HepG2 (cell line): ENCODE measurements at regions not wholly inside any gene's neighbourhood (a gene's known extent, or its start where the extent isn't known, plus 50 kb on each side); places are given as distances from the start of the nearest gene placed in this dataset.

ENCODE experiments used
- ATAC-seq: fragments of 200-7000 bp; cut with Tn5 transposase; 3 replicates; pipeline ENCODE4 v1.9.1; 2020; ENCODE audit warnings: mild to moderate bottlenecking, moderate library complexity
- BruUV-seq: library from RNA; stranded (reverse); fragments of 400-500 nt; replicated peaks from 2 replicates; lab custom pipeline; 2021; lab: Mats Ljungman, UMichigan
- CTCF ChIA-PET: fragments of 300-600 bp; formaldehyde crosslinking; extraction: SDS; loops from one replicate; lab custom pipeline; 2021; ENCODE audit warnings: low total read pairs, inconsistent platforms, low intra/inter-chr PET ratio; lab: Yijun Ruan, JAX
- POLR2A ChIA-PET: fragments of 350-600 bp; sonication (Branson Sonifier 250); formaldehyde crosslinking; loops from one replicate; lab custom pipeline; 2020; ENCODE audit warnings: antibody characterized with exemption, inconsistent platforms; lab: Yijun Ruan, JAX
- DNase-seq: peaks from one replicate; pipeline ENCODE4 v3.0.0-alpha.2; 2015; ENCODE audit warnings: low spot score
- FAIRE-seq: peaks from 3 replicates; lab custom pipeline; 2011; peaks lifted over from hg19 to GRCh38; lab: Jason Lieb, UNC
- H2AFZ ChIP-seq: one replicate; pipeline ENCODE4 v1.6.1; 2011; ENCODE audit warnings: low read length, inconsistent platforms
- H3K27ac ChIP-seq: fragments of 300-600 bp; 3 replicates; pipeline ENCODE4 v1.8.0; 2011; ENCODE audit warnings: mixed run types, mild to moderate bottlenecking, mixed read lengths, low read length, inconsistent platforms; ENCODE audit not compliant: insufficient read depth; ENCODE audit errors: extremely low read length
- H3K27me3 ChIP-seq, 2 experiments: fragments of 200-600 bp in 1 of 2; 2 replicates in 1 of 2; 3 replicates in 1 of 2; pipeline versions ENCODE4 v1.6.0 to v1.8.0; 2011; ENCODE audit warnings: low read length in 2 of 2, mild to moderate bottlenecking in 2 of 2, moderate library complexity in 2 of 2, inconsistent platforms in 1 of 2; ENCODE audit not compliant: insufficient read depth in 2 of 2, control insufficient read depth in 1 of 2
- H3K36me3 ChIP-seq, 2 experiments: fragments of 200-600 bp in 1 of 2; replicated peaks in 1 of 2; 2 replicates in 1 of 2; 3 replicates in 1 of 2; pipeline versions ENCODE4 v1.5.1 to v1.8.0; 2011; ENCODE audit warnings: low read length in 2 of 2, inconsistent platforms in 1 of 2; ENCODE audit not compliant: insufficient read depth in 2 of 2, control insufficient read depth in 1 of 2
- H3K4me1 ChIP-seq: 2 replicates; pipeline ENCODE4 v1.5.1; 2012; ENCODE audit warnings: low read length, inconsistent platforms; ENCODE audit not compliant: insufficient read depth
- H3K4me2 ChIP-seq: 2 replicates; pipeline ENCODE4 v1.6.0; 2011; ENCODE audit warnings: low read depth, low read length, inconsistent platforms
- H3K4me3 ChIP-seq, 3 experiments: fragments of 200-600 bp in 1 of 3; sonication (generic), shearing (Covaris generic) in 1 of 3; replicated peaks in 1 of 3; 2 replicates each; pipeline ENCODE4 v1.5.1; 2011 to 2016; ENCODE audit warnings: low read length in 3 of 3, inconsistent platforms in 2 of 3, low read depth in 2 of 3, mild to moderate bottlenecking in 2 of 3, control low read depth in 1 of 3, mixed read lengths in 1 of 3; ENCODE audit not compliant: insufficient read depth in 1 of 3
- H3K79me2 ChIP-seq: one replicate; pipeline ENCODE4 v1.6.1; 2011; ENCODE audit warnings: low read length, inconsistent platforms; ENCODE audit not compliant: insufficient read depth
- H3K9ac ChIP-seq: 2 replicates; pipeline ENCODE4 v1.6.0; 2011; ENCODE audit warnings: mild to moderate bottlenecking, low read depth, low read length, inconsistent platforms; ENCODE audit not compliant: insufficient read depth
- H3K9me3 ChIP-seq: 2 replicates; pipeline ENCODE4 v1.5.1; 2012; ENCODE audit warnings: mild to moderate bottlenecking, low read length
- H4K20me1 ChIP-seq: 2 replicates; pipeline ENCODE4 v1.6.0; 2011; ENCODE audit warnings: inconsistent platforms, mild to moderate bottlenecking, low read length, moderate library complexity; ENCODE audit not compliant: insufficient read depth
- CCDC6 ChIP-seq: sonication (generic); formaldehyde crosslinking; IDR thresholded peaks from 2 replicates; pipeline ENCODE4 v1.8.1; 2022; ENCODE audit warnings: mild to moderate bottlenecking, missing genetic modification reagents, moderate library complexity
- GABPA ChIP-seq, 2 experiments: IDR thresholded peaks; 2 replicates each; pipeline ENCODE4 v1.6.1; 2011 to 2016; ENCODE audit warnings: low read depth in 2 of 2, low read length in 1 of 2, missing biosample characterization in 1 of 2, missing genetic modification characterization in 1 of 2
- ISX ChIP-seq: sonication (generic); formaldehyde crosslinking; conservative IDR thresholded peaks from 2 replicates; pipeline ENCODE4 v1.5.0; 2020; ENCODE audit warnings: missing genetic modification reagents
- KDM1A ChIP-seq: IDR thresholded peaks from 2 replicates; pipeline ENCODE4 v1.6.1; 2016; ENCODE audit warnings: missing compliant biosample characterization
- RXRB ChIP-seq: IDR thresholded peaks from 2 replicates; pipeline ENCODE4 v1.6.1; 2016; ENCODE audit warnings: borderline replicate concordance, missing genetic modification reagents, missing compliant biosample characterization
- YY1 ChIP-seq: IDR thresholded peaks from 2 replicates; pipeline ENCODE4 v1.6.1; 2011; ENCODE audit warnings: low read length, low read depth, moderate library complexity, mild to moderate bottlenecking; ENCODE audit not compliant: insufficient read depth, insufficient replicate concordance
- ZNF232 ChIP-seq: sonication (generic); formaldehyde crosslinking; IDR thresholded peaks from 2 replicates; pipeline ENCODE4 v1.4.0; 2020; ENCODE audit warnings: missing genetic modification reagents, borderline replicate concordance
- ZNF333 ChIP-seq: sonication (generic); formaldehyde crosslinking; IDR thresholded peaks from 2 replicates; pipeline ENCODE4 v1.4.0; 2020; ENCODE audit warnings: mild to moderate bottlenecking, missing genetic modification reagents, borderline replicate concordance
- ZNF543 ChIP-seq: sonication (generic); formaldehyde crosslinking; IDR thresholded peaks from 2 replicates; pipeline ENCODE4 v1.4.0; 2020; ENCODE audit warnings: mild to moderate bottlenecking, missing genetic modification reagents
- ZNF558 ChIP-seq: sonication (generic); formaldehyde crosslinking; IDR thresholded peaks from 2 replicates; pipeline ENCODE4 v1.9.0; 2022; ENCODE audit warnings: mild to moderate bottlenecking, missing genetic modification reagents, borderline replicate concordance
- ZNF572 ChIP-seq: sonication (generic); formaldehyde crosslinking; IDR thresholded peaks from 2 replicates; pipeline ENCODE4 v1.5.1; 2020; ENCODE audit warnings: mild to moderate bottlenecking, missing genetic modification reagents
- ZNF724P ChIP-seq: sonication (generic); formaldehyde crosslinking; IDR thresholded peaks from 2 replicates; pipeline ENCODE4 v1.8.0; 2022; ENCODE audit warnings: missing genetic modification reagents, borderline replicate concordance
- ZNF776 ChIP-seq: sonication (generic); formaldehyde crosslinking; IDR thresholded peaks from 2 replicates; pipeline ENCODE4 v1.4.0; 2020; ENCODE audit warnings: mild to moderate bottlenecking, missing genetic modification reagents
- ZNF816 ChIP-seq: sonication (generic); formaldehyde crosslinking; IDR thresholded peaks from 2 replicates; pipeline ENCODE4 v1.8.0; 2022; ENCODE audit warnings: missing genetic modification reagents, mild to moderate bottlenecking, borderline replicate concordance
- WGBS: methylation state at CpG from one replicate; pipeline ENCODE4 v1.1.6; 2017; ENCODE audit warnings: low lambda C conversion rate; 5-methylcytosine and 5-hydroxymethylcytosine counted together
- in situ Hi-C: cut with HindIII; loops from 2 replicates; pipeline ENCODE4 v1.10.0; 2017; ENCODE audit warnings: low pct_unique_long_range_greater_than_20kb; ENCODE audit not compliant: extremely low pct_ligation_motif_present
- intact Hi-C: fragments of 100-400 bp; cut with micrococcal nuclease; formaldehyde crosslinking; loops from one replicate; pipeline ENCODE4 v1.10.0; 2022; ENCODE audit not compliant: unreplicated experiment
- TF ChIP-seq, protein P1 (sequence below): sonication (generic); formaldehyde crosslinking; IDR thresholded peaks from 2 replicates; pipeline ENCODE4 v1.8.0; 2022; ENCODE audit warnings: mild to moderate bottlenecking, missing genetic modification reagents; ENCODE audit not compliant: insufficient replicate concordance
- TF ChIP-seq, protein P2 (sequence below): sonication (generic); formaldehyde crosslinking; IDR thresholded peaks from 2 replicates; pipeline ENCODE4 v1.5.0; 2020; ENCODE audit warnings: mild to moderate bottlenecking, low read depth, missing genetic modification reagents, borderline replicate concordance
- TF ChIP-seq, protein P3 (sequence below): conservative IDR thresholded peaks from 2 replicates; pipeline ENCODE4 v1.6.1; 2018; ENCODE audit warnings: missing genetic modification reagents
- TF ChIP-seq, protein P4 (sequence below): sonication (generic); formaldehyde crosslinking; IDR thresholded peaks from 2 replicates; pipeline ENCODE4 v1.4.0; 2020; ENCODE audit warnings: mild to moderate bottlenecking, low read depth, missing genetic modification reagents
- TF ChIP-seq, protein P5 (sequence below): sonication (generic); formaldehyde crosslinking; IDR thresholded peaks from 2 replicates; pipeline ENCODE4 v1.9.0; 2021; ENCODE audit warnings: missing genetic modification reagents, mild to moderate bottlenecking, borderline replicate concordance

DNA sequence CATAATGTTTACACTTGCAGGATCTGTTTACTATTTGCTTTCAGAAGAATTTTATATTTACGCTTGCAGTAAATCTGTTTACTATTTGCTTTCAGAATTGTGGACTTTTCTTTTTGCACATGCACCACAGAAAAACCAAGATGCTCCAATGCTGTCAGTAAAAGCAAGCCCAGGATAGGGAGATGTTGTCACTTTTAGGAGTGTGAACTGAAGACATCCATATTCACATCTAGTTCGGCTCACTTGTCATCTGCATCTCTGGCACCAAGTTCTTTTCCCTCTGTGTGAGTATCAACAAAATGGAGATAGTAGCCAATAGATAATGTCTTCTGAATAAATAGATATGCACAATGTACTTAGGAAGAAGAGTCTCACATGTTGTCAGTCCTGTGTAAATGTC, 109.3 kb upstream of the MXRA5 start:
- BruUV-seq: no TSS peak
- WGBS: 5% methylated on average over 2 of the region's 2 CpGs
- Histone ChIP-seq H3K79me2 (no peaks in the 10 kb centered on the region), H3K4me3 (no peak overlapping the region), H2AFZ (no peak overlapping the region), H3K27ac (no peak overlapping the region), H3K36me3 (no peaks in the 10 kb centered on the region), H3K9ac (no peak overlapping the region), H3K27me3 (no peaks in the 10 kb centered on the region), H3K4me1 (no peaks in the 10 kb centered on the region), H3K9me3 (no peaks in the 10 kb centered on the region), H4K20me1 (no peaks in the 10 kb centered on the region), H3K4me2 (no peak overlapping the region)
- CTCF ChIA-PET: no interaction called here
- no peak for TF ChIP-seq ZNF776 (CRISPR knock-in tag)
- no peak for TF ChIP-seq ZNF558 (CRISPR knock-in tag)
- no peak for TF ChIP-seq ISX (CRISPR knock-in tag)
- TF ChIP-seq KDM1A (CRISPR knock-in tag): no peak
- TF ChIP-seq, protein P1, sequence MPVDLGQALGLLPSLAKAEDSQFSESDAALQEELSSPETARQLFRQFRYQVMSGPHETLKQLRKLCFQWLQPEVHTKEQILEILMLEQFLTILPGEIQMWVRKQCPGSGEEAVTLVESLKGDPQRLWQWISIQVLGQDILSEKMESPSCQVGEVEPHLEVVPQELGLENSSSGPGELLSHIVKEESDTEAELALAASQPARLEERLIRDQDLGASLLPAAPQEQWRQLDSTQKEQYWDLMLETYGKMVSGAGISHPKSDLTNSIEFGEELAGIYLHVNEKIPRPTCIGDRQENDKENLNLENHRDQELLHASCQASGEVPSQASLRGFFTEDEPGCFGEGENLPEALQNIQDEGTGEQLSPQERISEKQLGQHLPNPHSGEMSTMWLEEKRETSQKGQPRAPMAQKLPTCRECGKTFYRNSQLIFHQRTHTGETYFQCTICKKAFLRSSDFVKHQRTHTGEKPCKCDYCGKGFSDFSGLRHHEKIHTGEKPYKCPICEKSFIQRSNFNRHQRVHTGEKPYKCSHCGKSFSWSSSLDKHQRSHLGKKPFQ (CRISPR knock-in tag): no peak
- TF ChIP-seq, protein P2, sequence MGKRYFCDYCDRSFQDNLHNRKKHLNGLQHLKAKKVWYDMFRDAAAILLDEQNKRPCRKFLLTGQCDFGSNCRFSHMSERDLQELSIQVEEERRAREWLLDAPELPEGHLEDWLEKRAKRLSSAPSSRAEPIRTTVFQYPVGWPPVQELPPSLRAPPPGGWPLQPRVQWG (CRISPR knock-in tag): no peak
- no peak for TF ChIP-seq ZNF572 (CRISPR knock-in tag)
- no peak for TF ChIP-seq YY1
- TF ChIP-seq ZNF232: no peak
- TF ChIP-seq, protein P3, sequence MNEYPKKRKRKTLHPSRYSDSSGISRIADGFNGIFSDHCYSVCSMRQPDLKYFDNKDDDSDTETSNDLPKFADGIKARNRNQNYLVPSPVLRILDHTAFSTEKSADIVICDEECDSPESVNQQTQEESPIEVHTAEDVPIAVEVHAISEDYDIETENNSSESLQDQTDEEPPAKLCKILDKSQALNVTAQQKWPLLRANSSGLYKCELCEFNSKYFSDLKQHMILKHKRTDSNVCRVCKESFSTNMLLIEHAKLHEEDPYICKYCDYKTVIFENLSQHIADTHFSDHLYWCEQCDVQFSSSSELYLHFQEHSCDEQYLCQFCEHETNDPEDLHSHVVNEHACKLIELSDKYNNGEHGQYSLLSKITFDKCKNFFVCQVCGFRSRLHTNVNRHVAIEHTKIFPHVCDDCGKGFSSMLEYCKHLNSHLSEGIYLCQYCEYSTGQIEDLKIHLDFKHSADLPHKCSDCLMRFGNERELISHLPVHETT (CRISPR knock-in tag): no peak
- no peak for TF ChIP-seq ZNF816 (CRISPR knock-in tag)
- TF ChIP-seq, protein P4, sequence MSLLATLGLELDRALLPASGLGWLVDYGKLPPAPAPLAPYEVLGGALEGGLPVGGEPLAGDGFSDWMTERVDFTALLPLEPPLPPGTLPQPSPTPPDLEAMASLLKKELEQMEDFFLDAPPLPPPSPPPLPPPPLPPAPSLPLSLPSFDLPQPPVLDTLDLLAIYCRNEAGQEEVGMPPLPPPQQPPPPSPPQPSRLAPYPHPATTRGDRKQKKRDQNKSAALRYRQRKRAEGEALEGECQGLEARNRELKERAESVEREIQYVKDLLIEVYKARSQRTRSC (CRISPR knock-in tag): no peak
- TF ChIP-seq, protein P5, sequence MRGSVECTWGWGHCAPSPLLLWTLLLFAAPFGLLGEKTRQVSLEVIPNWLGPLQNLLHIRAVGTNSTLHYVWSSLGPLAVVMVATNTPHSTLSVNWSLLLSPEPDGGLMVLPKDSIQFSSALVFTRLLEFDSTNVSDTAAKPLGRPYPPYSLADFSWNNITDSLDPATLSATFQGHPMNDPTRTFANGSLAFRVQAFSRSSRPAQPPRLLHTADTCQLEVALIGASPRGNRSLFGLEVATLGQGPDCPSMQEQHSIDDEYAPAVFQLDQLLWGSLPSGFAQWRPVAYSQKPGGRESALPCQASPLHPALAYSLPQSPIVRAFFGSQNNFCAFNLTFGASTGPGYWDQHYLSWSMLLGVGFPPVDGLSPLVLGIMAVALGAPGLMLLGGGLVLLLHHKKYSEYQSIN (CRISPR knock-in tag): no peak
- no peak for TF ChIP-seq CCDC6 (CRISPR knock-in tag)
- TF ChIP-seq GABPA (IDR thresholded peaks at IDR 0.05; ENCODE audit: low read depth, low read length): no peak
- no peak for TF ChIP-seq GABPA (CRISPR knock-in tag; IDR thresholded peaks at IDR 0.05; ENCODE audit: low read depth)
- TF ChIP-seq ZNF333: no peak
- no peak for TF ChIP-seq ZNF724P (CRISPR knock-in tag)
- no peak for TF ChIP-seq RXRB (CRISPR knock-in tag)
- no peak for TF ChIP-seq ZNF543 (CRISPR knock-in tag)
- in situ Hi-C loops: no loop called here
- intact Hi-C loops: no loop called here
- no peak for FAIRE-seq
- no peak for DNase-seq
- POLR2A ChIA-PET: no interaction called here
- ATAC-seq: no peak
